GM21619 (cell line): ENCODE measurements at regions not wholly inside any gene's neighbourhood (a gene's known extent, or its start where the extent isn't known, plus 50 kb on each side); places are given as distances from the start of the nearest gene placed in this dataset.

Experiments
- ATAC-seq: cut with Tn5 transposase; IDR thresholded peaks from one replicate; pipeline ENCODE4 v1.9.1; 2021; ENCODE audit not compliant: unreplicated experiment

GRCh38 chr7:36002900-36003299, 150.2 kb upstream of the EEPD1 start:
- ATAC-seq: no peak

- ATAC-seq: no peak
These were observed 149.7 kb upstream of the EEPD1 start for GRCh38 chr7:36003343-36003742.

- no peak for ATAC-seq
These were observed 147.8 kb upstream of the EEPD1 start for GRCh38 chr7:36005293-36005692.

- no peak for ATAC-seq
These were observed 147.2 kb upstream of the EEPD1 start for GRCh38 chr7:36005876-36006275.

- ATAC-seq: no peak
These were observed 146.3 kb upstream of the EEPD1 start for GRCh38 chr7:36006636-36007229.

GRCh38 chr7:36010656-36011587, 142.1 kb upstream of the EEPD1 start:
- no peak for ATAC-seq

- ATAC-seq: no peak
These were observed 141.5 kb upstream of the EEPD1 start for GRCh38 chr7:36011588-36011965.

- ATAC-seq: no peak
These were observed 139.6 kb upstream of the EEPD1 start for GRCh38 chr7:36013246-36014014.

GRCh38 chr7:36014961-36015360, 138.1 kb upstream of the EEPD1 start:
- ATAC-seq: no peak

- no peak for ATAC-seq
These were observed 137.3 kb upstream of the EEPD1 start for GRCh38 chr7:36015733-36016132.

GRCh38 chr7:36016648-36017047, 136.4 kb upstream of the EEPD1 start:
- no peak for ATAC-seq

- ATAC-seq: no peak
These were observed 135.9 kb upstream of the EEPD1 start for GRCh38 chr7:36017111-36017510.

- no peak for ATAC-seq
These were observed 134.1 kb upstream of the EEPD1 start for GRCh38 chr7:36018816-36019484.

- no peak for ATAC-seq
These were observed 133.5 kb upstream of the EEPD1 start for GRCh38 chr7:36019538-36019937.

- ATAC-seq: no peak
These were observed 133.1 kb upstream of the EEPD1 start for GRCh38 chr7:36019980-36020379.

GRCh38 chr7:36021367-36021766, 131.7 kb upstream of the EEPD1 start:
- no peak for ATAC-seq

- ATAC-seq: no peak
These were observed 131.0 kb upstream of the EEPD1 start for GRCh38 chr7:36021917-36022550.

- ATAC-seq: no peak
These were observed 130.0 kb upstream of the EEPD1 start for GRCh38 chr7:36023033-36023560.

- ATAC-seq: no peak
These were observed 127.9 kb upstream of the EEPD1 start for GRCh38 chr7:36025190-36025589.

GRCh38 chr7:36029311-36029710, 123.7 kb upstream of the EEPD1 start:
- no peak for ATAC-seq
